ENCODE measurements at regions not wholly inside any gene's neighbourhood (a gene's known extent, or its start where the extent isn't known, plus 50 kb on each side); places are given as distances from the start of the nearest gene placed in this dataset.
"Not testable (repeated sequence)": the region's sequence is repeated elsewhere in the genome, so short reads cannot be mapped to it uniquely, and the experiment has no call there.

- DNase-seq (ENCODE audit: low read depth): no peak
Observed at GRCh38 chr6:119444642-119445557, 95.3 kb upstream of the MAN1A1 start.

- no peak for DNase-seq (ENCODE audit: low read depth)
Observed at GRCh38 chr6:119443993-119444641, 94.6 kb upstream of the MAN1A1 start.

GRCh38 chr6:119442776-119443184, 93.2 kb upstream of the MAN1A1 start:
- DNase-seq (ENCODE audit: low read depth): no peak

- DNase-seq (ENCODE audit: low read depth): no peak
Observed at GRCh38 chr6:119440953-119441352, 91.4 kb upstream of the MAN1A1 start.

GRCh38 chr6:119436583-119436982, 87.0 kb upstream of the MAN1A1 start:
- no peak for DNase-seq (ENCODE audit: low read depth)

GRCh38 chr6:119431799-119432198, 82.2 kb upstream of the MAN1A1 start:
- no peak for DNase-seq (ENCODE audit: low read depth)

- no peak for DNase-seq (ENCODE audit: low read depth)
Observed at GRCh38 chr6:119430805-119431204, 81.2 kb upstream of the MAN1A1 start.

- no peak for DNase-seq (ENCODE audit: low read depth)
Observed at GRCh38 chr6:119428633-119429032, 79.1 kb upstream of the MAN1A1 start.

GRCh38 chr6:119426619-119427018, 77.1 kb upstream of the MAN1A1 start:
- no peak for DNase-seq (ENCODE audit: low read depth)

GRCh38 chr6:119423996-119424395, 74.4 kb upstream of the MAN1A1 start:
- no peak for DNase-seq (ENCODE audit: low read depth)

- not testable (repeated sequence) for DNase-seq (ENCODE audit: low read depth)
Observed at GRCh38 chr6:119418084-119418483, 68.5 kb upstream of the MAN1A1 start.

GRCh38 chr6:119407156-119407555, 57.6 kb upstream of the MAN1A1 start:
- no peak for DNase-seq (ENCODE audit: low read depth)

- not testable (repeated sequence) for DNase-seq (ENCODE audit: low read depth)
Observed at GRCh38 chr6:119405114-119405513, 55.6 kb upstream of the MAN1A1 start.

All from activated T-cell treated with anti-CD3 and anti-CD28 coated beads for 48 hours (primary cell).